ENCODE measurements at regions not wholly inside any gene's neighbourhood (a gene's known extent, or its start where the extent isn't known, plus 50 kb on each side); places are given as distances from the start of the nearest gene placed in this dataset.
"Not testable (repeated sequence)": the region's sequence is repeated elsewhere in the genome, so short reads cannot be mapped to it uniquely, and the experiment has no call there.

GRCh38 chr10:45135443-45136198, 134.9 kb downstream of the ZNF22 start:
- Mint-ChIP-seq H3K4me1 (peaks cover 0 to 3% (median 0%) of the 10 kb centered on the region in 4 donors), H3K27ac (no peak overlapping the region), H3K27me3 (peaks cover 0 to 8% (median 0%) of the 10 kb centered on the region in 5 donors), H3K4me3 (no peak overlapping the region), H3K36me3 (no peaks in the 10 kb centered on the region), H3K9me3 (no peaks in the 10 kb centered on the region)
- DNase-seq (no peak), ATAC-seq (no peak)
- POLR2A ChIA-PET, result no interaction called here

- POLR2A ChIA-PET, result no interaction called here
- no peaks in the 10 kb centered on the region for H3K9me3 Mint-ChIP-seq
- ATAC-seq (no peak), DNase-seq (no peak)
- no peaks in the 10 kb centered on the region for H3K36me3 Mint-ChIP-seq
- no peak overlapping the region for H3K27ac Mint-ChIP-seq
- no peak overlapping the region for H3K4me3 Mint-ChIP-seq
- peaks cover 0 to 3% (median 0%) of the 10 kb centered on the region in 4 donors for H3K4me1 Mint-ChIP-seq
- peaks cover 0 to 10% (median 0%) of the 10 kb centered on the region in 5 donors for H3K27me3 Mint-ChIP-seq
These were observed 135.5 kb downstream of the ZNF22 start for GRCh38 chr10:45136256-45136655.

GRCh38 chr10:45144326-45145070, 143.8 kb downstream of the ZNF22 start:
- POLR2A ChIA-PET, result no interaction called here

GRCh38 chr10:45145143-45145542, 144.4 kb downstream of the ZNF22 start:
- H3K36me3 Mint-ChIP-seq, H3K9me3 Mint-ChIP-seq, POLR2A ChIA-PET, ATAC-seq, H3K27ac Mint-ChIP-seq, DNase-seq, H3K4me1 Mint-ChIP-seq, H3K4me3 Mint-ChIP-seq: not testable (repeated sequence)
- peaks cover 9 to 24% (median 18%) of the 10 kb centered on the region in 5 donors for H3K27me3 Mint-ChIP-seq

More at GRCh38 chr10:45144326-45145070, 143.8 kb downstream of the ZNF22 start:
- DNase-seq, result no peak
- no peak for ATAC-seq
- no peak overlapping the region for H3K4me3 Mint-ChIP-seq
- H3K9me3 Mint-ChIP-seq, result no peaks in the 10 kb centered on the region
- H3K27me3 Mint-ChIP-seq, result peaks cover 9 to 24% (median 22%) of the 10 kb centered on the region in 5 donors
- H3K36me3 Mint-ChIP-seq, result no peaks in the 10 kb centered on the region
- H3K27ac Mint-ChIP-seq, result no peak overlapping the region
- H3K4me1 Mint-ChIP-seq, result no peaks in the 10 kb centered on the region

GRCh38 chr10:45147000-45147399, 146.3 kb downstream of the ZNF22 start:
- no peak overlapping the region for H3K4me3 Mint-ChIP-seq
- ATAC-seq (no peak), DNase-seq (no peak)
- H3K9me3 Mint-ChIP-seq, result no peaks in the 10 kb centered on the region
- no peak overlapping the region for H3K27ac Mint-ChIP-seq
- H3K27me3 Mint-ChIP-seq, result peaks cover 8 to 24% (median 17%) of the 10 kb centered on the region in 5 donors
- H3K4me1 Mint-ChIP-seq, result no peaks in the 10 kb centered on the region
- POLR2A ChIA-PET, result no interaction called here
- no peaks in the 10 kb centered on the region for H3K36me3 Mint-ChIP-seq

- ATAC-seq (no peak), DNase-seq (no peak)
- POLR2A ChIA-PET, result no interaction called here
- Mint-ChIP-seq H3K9me3 (no peaks in the 10 kb centered on the region), H3K27ac (no peak overlapping the region), H3K4me1 (no peaks in the 10 kb centered on the region), H3K36me3 (no peaks in the 10 kb centered on the region), H3K4me3 (no peak overlapping the region), H3K27me3 (peaks cover 0 to 9% (median 5%) of the 10 kb centered on the region in 5 donors)
These were observed 150.3 kb downstream of the ZNF22 start for GRCh38 chr10:45150997-45151396.

GRCh38 chr10:45151467-45152214, 150.9 kb downstream of the ZNF22 start:
- DNase-seq (no peak), ATAC-seq (no peak)
- no peak overlapping the region for H3K4me3 Mint-ChIP-seq
- POLR2A ChIA-PET, result no interaction called here
- H3K27ac Mint-ChIP-seq, result no peak overlapping the region
- H3K4me1 Mint-ChIP-seq, result no peaks in the 10 kb centered on the region
- H3K27me3 Mint-ChIP-seq, result peaks cover 0 to 12% (median 5%) of the 10 kb centered on the region in 5 donors
- no peaks in the 10 kb centered on the region for H3K36me3 Mint-ChIP-seq
- H3K9me3 Mint-ChIP-seq, result no peaks in the 10 kb centered on the region

GRCh38 chr10:45152726-45153125, 152.0 kb downstream of the ZNF22 start:
- POLR2A ChIA-PET, result no interaction called here
- Mint-ChIP-seq H3K4me3 (no peak overlapping the region), H3K4me1 (no peaks in the 10 kb centered on the region), H3K36me3 (no peaks in the 10 kb centered on the region), H3K27ac (no peak overlapping the region), H3K27me3 (peaks cover 0 to 12% (median 7%) of the 10 kb centered on the region in 5 donors), H3K9me3 (no peaks in the 10 kb centered on the region)
- DNase-seq (no peak), ATAC-seq (no peak)

- no peaks in the 10 kb centered on the region for H3K36me3 Mint-ChIP-seq
- H3K4me3 Mint-ChIP-seq, result no peak overlapping the region
- H3K27me3 Mint-ChIP-seq, result peaks cover 0 to 12% (median 7%) of the 10 kb centered on the region in 5 donors
- H3K4me1 Mint-ChIP-seq, result no peaks in the 10 kb centered on the region
- no peak for DNase-seq
- POLR2A ChIA-PET, result no interaction called here
- no peaks in the 10 kb centered on the region for H3K9me3 Mint-ChIP-seq
- ATAC-seq, result no peak
- no peak overlapping the region for H3K27ac Mint-ChIP-seq
These were observed 153.8 kb downstream of the ZNF22 start for GRCh38 chr10:45154502-45154901.

- Mint-ChIP-seq H3K4me1 (no peaks in the 10 kb centered on the region), H3K27me3 (peaks cover 0 to 12% (median 4%) of the 10 kb centered on the region in 5 donors), H3K36me3 (no peaks in the 10 kb centered on the region), H3K9me3 (no peaks in the 10 kb centered on the region), H3K4me3 (no peak overlapping the region), H3K27ac (no peak overlapping the region)
- no peak for ATAC-seq
- POLR2A ChIA-PET, result no interaction called here
- DNase-seq, result no peak
These were observed 155.1 kb downstream of the ZNF22 start for GRCh38 chr10:45155784-45156183.

GRCh38 chr10:45160271-45160670, 155.1 kb downstream of the OR13A1 start:
- POLR2A ChIA-PET, result no interaction called here
- H3K4me3 Mint-ChIP-seq, result no peak overlapping the region
- ATAC-seq, result no peak
- DNase-seq, result no peak
- H3K4me1 Mint-ChIP-seq, result no peaks in the 10 kb centered on the region
- H3K9me3 Mint-ChIP-seq, result no peaks in the 10 kb centered on the region
- H3K27ac Mint-ChIP-seq, result no peak overlapping the region
- no peaks in the 10 kb centered on the region for H3K36me3 Mint-ChIP-seq
- H3K27me3 Mint-ChIP-seq, result peaks cover 0 to 12% (median 5%) of the 10 kb centered on the region in 5 donors

GRCh38 chr10:45163315-45163975, 152.0 kb downstream of the OR13A1 start:
- ATAC-seq, result no peak

More at GRCh38 chr10:45163315-45163975, 152.0 kb downstream of the OR13A1 start:
- DNase-seq, result no peak
- Mint-ChIP-seq H3K36me3 (no peaks in the 10 kb centered on the region), H3K9me3 (no peaks in the 10 kb centered on the region), H3K4me3 (no peak overlapping the region), H3K4me1 (no peaks in the 10 kb centered on the region), H3K27me3 (peaks cover 0 to 2% (median 0%) of the 10 kb centered on the region in 5 donors), H3K27ac (no peak overlapping the region)
- POLR2A ChIA-PET, result no interaction called here

Measured in naive thymus-derived CD8-positive, alpha-beta T cell (primary cell).